NCI-H2107 treated with DMSO at 0.1 percent for 48 hours (cell line): ENCODE measurements at regions not wholly inside any gene's neighbourhood (a gene's known extent, or its start where the extent isn't known, plus 50 kb on each side); places are given as distances from the start of the nearest gene placed in this dataset.
A peak's percentile ranks its signal among the peaks of the same experiment; 100 is the strongest.

Source experiments
- DNase-seq: peaks from one replicate; lab custom pipeline; 2025; ENCODE audit not compliant: unreplicated experiment; lab: John Stamatoyannopoulos, UW

DNA sequence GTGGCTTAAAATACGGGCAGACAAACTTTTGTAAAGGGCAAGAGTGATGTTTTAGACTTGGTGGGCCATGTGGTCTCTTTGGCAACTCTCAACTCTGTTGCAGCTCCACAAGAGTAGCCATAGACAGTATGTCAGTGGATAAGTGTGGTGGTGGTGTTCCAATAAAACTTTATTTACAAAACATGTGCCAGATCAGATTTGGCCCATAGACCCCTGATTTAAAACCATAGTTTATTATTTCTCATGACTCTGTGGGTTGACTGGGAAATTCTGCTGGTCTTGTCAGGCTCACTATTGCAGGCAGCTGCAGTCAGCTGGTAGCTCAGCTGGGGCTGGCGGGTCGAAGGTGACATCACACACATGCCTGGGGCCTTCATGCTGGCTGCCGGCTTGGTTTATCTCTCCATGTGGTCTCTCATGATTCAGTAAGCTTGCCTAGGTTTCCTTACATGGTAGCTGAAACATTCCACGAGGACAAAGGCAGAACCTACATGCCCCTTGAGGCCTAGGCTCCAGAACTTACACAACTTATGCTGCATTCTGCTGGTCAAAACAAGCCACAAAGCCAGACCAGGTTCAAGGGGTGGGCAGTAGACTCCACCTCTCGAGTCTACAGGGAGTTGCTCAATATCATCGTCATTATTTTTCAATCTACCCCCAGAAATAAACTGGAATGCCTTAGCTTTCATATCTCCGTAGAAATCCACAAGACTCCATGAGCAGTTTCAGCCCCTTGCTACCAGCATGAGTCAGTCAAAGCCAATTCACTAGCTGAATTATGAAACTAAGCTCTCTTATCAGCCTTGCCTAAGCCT is 245.7 kb downstream of the WDR11 start:
- no peak for DNase-seq

DNA sequence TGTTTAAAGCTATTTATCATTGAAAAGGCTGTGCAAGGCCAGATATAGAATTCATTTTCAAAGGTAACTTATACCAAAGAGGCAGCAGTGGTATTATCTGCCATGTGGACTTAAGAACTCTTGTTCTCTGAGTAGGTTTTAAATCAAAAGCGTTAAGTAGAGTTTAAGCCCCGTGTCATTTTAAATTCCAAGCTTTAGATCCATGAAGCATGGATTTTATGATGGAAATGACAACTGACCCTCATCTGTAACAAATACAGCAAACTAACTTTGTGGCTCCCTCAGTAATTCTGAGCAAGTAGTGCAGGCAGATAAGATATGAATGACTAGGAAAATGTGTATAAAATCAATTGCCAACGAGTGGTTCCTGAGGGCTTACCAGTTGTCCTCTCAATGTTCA is 247.0 kb downstream of the WDR11 start:
- no peak for DNase-seq

DNA sequence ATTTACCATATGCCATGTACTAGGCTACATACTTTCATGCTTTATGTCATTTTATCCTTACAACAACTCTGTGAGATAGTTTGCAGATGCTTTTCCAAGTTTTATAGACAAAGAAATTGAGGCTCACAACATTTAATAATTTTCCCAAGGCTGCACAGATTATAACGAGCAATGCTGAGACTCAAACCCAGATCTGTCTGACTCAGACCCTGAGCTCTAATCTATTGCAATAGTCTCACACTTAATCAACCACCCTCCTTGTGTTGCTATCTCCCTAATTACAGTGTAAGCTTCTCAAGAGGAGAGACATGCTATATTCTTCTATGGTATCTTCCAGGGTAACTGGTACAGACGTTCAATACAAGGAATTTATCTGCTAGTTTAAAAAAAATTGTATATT is 247.6 kb downstream of the WDR11 start:
- DNase-seq, result no peak

DNA sequence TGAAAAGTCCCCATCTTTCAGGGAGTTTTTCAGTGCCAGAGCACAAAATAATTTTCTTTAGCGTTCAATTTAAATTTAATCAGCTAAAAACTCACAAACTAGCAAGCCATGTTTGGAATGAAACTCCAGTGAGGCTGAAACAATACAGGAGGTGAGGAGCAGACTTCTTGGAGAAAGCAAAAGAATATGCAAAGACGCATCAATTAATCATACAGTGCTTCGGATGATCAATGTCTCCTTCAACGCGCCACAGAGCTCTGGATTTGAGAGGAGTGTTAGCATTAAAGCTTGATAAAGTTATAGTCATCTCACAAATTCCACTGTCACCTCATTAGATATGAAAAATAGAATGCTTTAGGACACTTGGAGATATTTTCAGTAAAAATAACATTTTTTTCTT is 248.0 kb downstream of the WDR11 start:
- no peak for DNase-seq

DNA sequence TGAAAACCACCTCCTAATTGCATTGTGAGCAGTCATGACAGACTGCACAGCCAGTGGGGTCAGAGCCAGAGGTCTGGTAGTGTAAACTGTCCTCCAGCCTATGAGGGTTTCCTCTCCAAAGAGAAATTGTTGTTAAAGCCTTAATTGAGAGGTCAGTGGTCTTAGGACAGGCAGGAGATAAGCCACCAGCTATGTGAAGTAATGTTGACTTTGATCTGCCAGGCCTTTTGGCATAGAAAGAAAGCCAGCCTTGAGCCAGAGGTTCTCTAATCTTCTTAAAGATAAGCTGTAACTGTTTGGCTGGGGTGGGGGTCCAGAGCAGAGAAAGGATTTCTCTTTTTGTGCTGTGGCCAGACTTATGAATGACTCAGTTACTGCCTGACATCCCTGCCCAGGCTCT is 248.4 kb downstream of the WDR11 start:
- DNase-seq, result no peak

DNA sequence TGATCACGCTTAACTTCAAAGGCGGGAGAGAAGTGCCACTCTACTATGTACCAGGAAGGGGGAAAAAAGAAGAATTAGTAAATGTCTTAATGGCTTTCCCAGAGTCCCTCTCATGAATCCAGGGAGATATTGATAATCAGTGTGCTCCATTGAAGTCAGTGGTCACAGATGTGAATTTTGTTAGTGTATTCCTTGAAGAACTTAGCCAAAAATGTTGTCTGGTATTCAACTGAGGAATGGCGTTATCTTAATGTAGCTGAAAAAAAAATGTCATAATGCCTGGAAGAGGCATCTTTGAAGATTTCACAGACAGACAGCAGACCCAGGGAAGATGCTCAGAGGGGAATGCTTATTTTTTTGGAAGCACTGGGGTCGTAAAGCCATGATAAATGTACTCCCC is 250.4 kb downstream of the WDR11 start:
- no peak for DNase-seq

DNA sequence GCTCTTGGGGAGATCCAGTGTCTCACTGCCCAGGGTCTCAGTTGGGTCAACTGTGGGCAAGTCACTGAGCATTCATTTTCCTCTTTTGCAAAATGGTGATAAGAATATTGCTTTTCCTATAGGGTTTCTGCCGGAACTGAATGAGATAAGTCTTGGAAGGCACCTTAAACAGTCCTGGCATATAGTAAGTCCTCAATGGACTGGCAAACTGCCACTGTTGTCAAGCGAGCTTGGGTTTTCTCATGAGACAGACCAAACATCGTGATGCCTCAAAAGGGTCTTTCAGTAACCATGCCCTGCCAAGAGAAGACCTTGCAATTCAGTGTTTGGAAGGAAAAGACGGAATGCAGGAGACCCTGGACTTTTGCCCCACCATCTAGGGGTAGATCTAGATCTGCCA is 251.5 kb downstream of the WDR11 start:
- no peak for DNase-seq

DNA sequence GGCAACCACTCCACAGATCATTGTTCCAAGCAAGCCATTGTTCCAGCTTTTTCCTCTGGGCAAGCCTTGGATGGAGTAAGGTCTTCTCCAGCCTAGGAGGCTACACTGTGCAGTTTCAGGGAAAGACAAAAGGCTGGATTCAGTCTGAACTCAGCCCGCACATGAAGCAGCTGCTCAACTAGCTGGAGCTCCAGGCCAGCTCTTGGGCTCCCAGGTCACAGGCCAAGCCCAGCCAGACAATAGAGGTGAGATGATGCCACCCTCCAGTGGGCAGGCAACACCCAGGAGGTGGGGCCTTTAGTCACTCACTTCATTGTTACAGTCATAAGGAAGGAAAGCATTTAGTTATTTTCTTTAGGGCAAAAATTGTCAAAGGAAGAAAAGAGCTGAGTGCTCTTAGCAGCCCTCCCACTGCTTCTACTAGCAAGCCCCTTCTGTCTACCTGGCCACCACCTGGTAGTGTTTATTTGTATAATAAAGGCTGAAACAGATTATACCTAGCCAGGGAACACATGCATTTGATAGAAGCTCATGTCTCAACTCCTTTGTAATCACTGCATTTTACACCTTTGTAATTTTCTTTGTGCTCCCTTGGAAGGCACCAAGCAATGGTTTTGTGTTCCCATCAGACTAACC is 253.4 kb downstream of the WDR11 start:
- DNase-seq, result no peak

DNA sequence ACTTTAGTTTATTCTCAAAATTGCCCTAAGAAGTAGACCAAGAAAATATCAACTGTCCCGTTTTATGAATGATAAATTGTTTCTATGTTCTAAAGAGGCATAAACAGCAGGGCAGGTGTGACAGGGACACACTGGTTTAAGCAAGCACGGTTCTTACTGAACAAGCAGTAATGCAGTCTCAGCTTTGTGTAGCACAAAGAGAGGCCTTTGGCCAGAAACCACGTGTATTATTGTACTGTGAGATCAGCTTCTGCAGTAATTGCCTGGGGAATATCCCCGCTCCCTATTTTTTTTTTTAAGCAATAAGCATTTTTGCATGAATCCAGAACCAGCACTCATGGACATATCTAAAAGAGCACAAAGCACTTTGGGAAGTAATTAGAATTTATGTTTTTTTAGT is 255.4 kb downstream of the WDR11 start:
- DNase-seq, result no peak

DNA sequence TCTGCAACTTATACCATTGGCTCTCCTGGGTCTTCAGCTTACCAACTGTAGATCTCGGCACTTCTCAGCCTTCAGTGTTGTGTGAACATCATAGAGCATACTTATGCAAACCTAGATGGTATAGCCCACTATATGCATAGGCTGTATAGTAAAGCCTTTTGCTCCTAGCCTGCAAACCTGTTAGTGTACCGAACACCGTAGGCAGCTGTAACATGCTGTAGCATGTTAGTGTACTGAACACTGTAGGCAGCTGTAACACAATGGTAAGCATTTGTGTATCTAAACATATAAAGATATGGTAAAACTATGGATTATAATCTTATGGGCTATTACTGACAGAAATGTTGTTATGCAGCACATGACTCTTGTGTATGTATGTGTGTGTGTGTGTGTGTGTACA is 256.9 kb downstream of the WDR11 start:
- no peak for DNase-seq

DNA sequence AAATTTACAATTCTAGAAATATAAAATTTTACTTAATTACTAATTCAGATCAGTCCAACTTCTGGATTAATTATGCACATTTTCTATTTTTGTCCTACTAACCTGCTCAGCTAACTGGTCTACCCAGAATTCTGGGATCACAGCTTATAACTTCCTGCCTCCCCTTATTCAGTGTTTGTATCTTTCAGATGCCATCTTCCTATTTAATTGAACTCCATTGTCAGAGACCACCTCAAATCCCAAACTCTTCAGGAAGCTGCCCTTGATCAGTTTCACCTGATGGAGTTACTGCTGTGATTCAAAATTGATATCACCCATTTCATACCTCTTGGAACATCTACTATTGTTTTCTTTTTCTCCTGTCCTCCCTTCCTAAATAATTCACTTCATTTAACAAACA is 259.2 kb downstream of the WDR11 start:
- DNase-seq, result no peak

DNA sequence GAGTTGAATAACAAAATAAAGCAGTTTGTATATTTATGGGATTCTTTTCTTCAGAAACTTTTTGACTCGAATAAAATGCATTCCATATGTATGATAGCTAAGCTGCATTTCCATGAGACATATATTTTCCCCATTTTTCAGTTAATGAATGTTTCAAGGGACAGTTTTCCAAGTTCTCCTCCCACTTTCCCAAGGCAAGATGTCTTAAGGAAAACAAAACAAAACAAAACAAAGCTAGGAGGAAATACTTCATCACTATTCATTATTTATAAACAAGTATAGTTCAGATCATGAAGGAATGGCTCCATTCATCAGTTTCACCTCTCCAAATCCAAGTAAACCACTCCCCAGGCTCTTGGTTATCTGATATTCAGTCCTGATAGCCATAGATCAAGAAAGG is 261.0 kb downstream of the WDR11 start:
- no peak for DNase-seq

DNA sequence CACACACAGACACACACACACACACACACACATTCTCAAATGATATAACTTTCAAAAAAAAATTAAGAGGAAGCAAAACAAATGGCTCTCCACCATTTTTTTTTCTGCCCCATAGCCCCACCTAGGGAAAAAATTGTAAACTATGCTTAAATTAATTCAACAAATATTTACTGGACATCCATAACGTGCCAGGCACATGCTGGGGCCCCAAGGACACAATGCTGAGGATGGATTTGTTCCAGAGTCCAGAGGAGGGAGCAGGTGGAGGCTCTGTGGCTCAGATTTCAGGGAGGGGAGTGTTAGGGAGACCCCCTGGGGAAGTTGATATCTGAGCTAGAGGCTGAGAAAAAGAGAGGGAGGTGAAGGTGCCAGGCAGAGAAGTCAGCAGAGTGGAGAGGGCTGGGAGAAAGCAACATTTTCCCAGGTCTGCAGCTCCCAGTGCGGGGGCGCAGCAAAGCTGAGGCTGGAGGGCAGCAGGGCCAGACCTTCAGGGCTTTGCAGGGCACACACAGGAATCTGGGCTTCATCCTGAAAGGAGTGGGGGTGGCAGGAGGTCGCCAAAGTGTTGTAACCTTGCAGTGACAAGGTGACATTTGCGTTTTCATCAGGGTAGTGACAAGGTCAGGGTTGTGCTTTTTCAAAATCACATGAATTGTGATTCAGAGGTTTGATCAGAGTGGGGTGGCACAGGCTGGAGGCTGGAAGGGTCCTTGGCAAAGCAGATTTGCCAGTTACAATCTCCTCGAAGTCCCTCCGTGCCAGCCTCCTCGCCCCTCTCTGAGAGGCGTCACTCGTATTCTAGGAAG is 261.6 kb downstream of the WDR11 start:
- peak; percentile 8 for DNase-seq

DNA sequence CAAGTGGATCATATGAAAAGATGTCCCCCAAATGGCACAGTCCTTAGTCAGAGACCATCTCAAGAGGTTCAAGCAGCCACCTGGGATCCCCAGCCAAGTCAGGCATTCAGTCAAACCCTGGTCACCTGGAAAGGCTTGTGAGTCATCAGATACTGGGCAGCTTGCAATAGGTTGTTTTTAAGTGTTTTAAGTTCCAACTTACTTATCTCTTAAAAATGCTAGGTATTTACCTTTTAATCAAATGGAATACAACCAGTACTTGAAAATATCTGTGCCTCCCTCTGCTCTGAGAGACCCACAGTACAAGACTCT is 262.2 kb downstream of the WDR11 start:
- DNase-seq, result no peak

DNA sequence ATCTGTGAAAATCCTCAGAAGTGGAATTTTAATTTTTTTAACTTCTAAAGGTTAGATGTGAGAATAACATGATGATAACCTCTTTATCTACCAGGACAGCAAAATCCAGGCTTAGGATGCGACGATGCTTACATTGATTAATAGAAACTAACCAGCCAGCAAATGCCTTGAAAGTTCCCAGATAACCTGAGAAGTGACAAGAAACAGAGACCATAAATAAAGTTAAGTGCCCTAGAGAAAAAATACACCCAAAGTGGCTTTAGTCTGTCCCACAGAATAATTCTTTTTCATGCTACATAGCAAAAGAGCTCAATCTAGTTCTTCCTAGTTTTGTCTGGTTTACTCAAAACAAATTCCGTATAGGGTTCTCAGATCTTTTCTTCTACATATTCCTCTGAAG is 262.7 kb downstream of the WDR11 start:
- DNase-seq, result no peak

DNA sequence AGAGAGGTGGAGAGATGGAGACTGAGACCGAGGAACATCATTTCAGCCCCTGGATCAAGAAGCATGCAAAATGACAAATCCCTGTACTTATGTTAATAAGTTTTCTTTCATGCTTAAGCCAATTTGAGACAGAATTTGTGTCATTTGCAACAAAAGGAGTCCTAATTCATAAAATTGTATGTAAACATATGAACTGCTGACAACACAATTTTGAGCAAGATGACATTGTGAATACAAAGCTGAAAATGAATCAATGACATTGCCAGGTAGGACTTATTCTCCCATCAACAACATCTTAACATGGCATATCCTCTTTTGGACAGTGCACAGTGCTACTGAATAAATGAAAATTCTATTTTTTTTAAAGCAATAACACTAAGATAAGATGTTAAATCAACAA is 264.0 kb downstream of the WDR11 start:
- no peak for DNase-seq

DNA sequence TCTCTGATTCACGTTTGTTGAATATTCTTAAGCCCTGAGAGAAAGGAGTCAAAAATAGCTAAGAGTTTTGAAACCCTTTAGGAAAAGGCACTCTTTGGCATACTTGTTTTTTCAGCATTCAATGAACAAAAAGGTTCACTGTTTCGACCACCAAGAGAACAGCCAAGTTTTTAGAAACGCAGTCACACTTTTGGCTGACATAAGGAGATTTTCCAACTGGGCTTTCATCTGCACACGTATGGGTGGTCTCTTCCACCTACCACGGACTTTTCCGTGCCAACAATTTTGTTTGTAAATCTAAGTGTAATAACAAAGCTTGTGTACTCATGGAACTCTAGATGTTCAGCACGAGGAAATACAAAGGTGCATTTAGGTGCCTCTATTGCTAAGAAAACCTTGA is 270.3 kb downstream of the WDR11 start:
- no peak for DNase-seq

DNA sequence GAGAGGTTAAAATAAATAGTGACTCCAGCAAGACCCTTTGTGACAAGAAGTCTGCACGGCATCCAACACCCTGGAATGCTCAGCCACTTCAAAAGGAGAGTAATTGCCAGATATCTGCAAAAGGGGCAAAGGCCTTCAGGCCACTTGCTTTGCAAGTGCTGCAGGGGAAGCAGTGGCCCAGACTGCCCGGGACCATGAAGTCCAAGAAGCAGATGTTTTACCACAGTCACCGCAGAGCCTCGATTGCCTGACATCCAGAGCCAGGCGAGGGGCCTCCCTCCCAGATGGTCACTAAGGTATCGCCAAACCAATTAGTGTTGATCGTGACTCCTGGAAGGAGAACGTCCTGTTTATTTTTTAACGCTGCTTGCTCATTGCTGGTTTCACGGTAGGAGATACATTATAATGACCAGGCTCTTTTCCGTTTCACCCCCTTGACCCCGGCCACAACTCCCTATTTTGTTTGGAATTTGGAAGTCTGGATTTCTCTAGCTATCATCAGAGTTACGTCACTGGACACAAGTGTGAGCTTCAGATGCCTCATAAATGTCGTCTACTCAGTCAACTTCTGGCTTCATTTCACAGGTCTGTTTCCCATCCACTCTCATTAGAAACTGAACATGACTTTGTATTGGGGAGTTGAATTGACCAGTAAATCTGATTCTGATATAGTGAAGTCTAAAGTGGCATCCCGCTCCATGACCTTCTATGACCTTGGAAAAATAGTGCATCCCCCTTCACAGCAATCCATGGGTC is 276.2 kb downstream of the WDR11 start:
- no peak for DNase-seq

DNA sequence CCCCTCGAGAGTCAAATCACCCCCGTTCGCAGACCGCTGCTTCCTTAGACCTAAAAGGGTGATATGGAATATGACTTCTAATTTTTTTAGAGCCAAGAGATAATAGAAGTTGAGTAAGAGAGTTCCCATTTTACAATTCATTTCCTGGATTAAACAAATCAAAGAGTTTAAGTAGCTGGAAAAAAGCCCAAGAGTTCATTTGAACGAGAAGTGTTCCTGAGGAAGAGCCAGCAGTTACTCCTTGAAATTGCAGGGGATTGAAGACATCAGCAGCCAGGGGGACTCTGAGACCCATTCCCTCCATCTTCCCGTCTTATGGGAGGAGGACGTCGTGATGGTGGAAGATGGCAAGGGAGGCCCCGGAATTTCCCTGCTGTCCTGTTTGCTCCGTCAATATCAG is 277.0 kb downstream of the WDR11 start:
- DNase-seq, result no peak

DNA sequence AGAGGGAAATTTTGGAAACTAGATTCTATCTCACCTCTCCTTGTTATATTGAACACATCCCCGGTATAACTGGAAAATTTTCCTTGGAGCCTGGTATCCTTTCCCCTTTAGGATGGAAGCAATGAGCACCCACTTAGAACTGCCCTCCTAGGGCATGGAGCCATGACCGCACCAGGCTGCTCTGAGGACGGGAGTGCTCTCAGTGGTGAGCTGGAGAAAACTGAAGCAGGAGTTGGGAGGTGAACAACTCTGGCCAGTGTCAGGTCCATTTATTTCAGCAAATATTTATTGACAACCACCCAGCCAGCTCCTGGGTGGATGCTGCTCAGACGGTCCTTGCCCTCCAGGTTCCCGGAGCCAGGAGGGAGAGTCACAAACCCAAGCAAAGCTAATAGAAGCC is 278.1 kb downstream of the WDR11 start:
- DNase-seq, result no peak

DNA sequence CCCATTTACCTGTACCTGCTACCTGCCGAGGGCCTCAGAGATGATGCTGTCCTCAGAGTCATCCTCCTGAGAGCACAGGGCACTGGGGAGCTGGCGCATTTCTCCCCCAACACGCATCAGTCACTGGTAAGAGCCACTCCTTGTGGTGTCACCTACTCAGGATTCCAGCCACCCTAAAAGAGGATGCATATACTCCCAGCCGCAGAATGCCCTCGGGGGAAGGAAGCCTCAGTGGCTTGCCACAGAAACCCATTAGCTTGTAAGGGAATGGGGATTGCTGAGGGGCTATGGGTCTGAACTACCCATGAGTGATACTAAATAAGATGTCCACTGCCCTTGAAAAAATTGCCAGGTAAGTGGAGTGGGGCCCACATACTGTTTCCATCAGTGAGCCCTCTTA is 279.2 kb downstream of the WDR11 start:
- DNase-seq, result no peak

DNA sequence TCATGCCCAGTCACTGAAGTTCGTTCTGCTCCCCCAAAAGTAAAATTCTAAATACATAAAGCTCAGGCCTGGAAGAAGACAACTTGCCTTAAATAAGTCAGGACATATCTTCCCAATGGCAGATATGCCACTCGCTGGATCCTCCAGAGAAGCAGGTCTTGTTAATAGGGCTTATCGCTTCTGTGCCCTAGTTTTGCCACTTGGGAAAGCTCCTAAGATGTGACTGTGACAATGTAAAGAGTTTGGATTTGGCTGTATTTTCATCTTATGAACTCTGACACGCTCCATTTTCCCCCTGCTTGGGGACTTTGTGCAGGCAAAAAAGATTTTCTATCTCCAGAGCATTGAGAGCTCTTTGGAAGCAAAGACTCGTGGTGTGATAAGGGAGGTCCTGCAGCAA is 279.9 kb downstream of the WDR11 start:
- no peak for DNase-seq
